ENCODE measurements at regions not wholly inside any gene's neighbourhood (a gene's known extent, or its start where the extent isn't known, plus 50 kb on each side); places are given as distances from the start of the nearest gene placed in this dataset.

- TF ChIP-seq STAG1 (CRISPR knock-in tag; IDR thresholded peaks at IDR 0.05) (peak; percentile 24), POLR2A (IDR thresholded peaks at IDR 0.05; ENCODE audit: insufficient read depth in 1 of 2, low read depth in 2 of 2, low read length in 2 of 2) (no peak), CEBPB (IDR thresholded peaks at IDR 0.05; ENCODE audit: borderline replicate concordance, low read depth, low read length) (no peak), ZNF644 (CRISPR knock-in tag; IDR thresholded peaks at IDR 0.05; ENCODE audit: low read depth) (no peak), KMT2B (CRISPR knock-in tag; IDR thresholded peaks at IDR 0.05) (no peak)
Measured at GRCh38 chr19:32138416-32138815, 207.0 kb upstream of the ZNF507 start.

Measured in HepG2 (cell line).